ENCODE measurements at regions not wholly inside any gene's neighbourhood (a gene's known extent, or its start where the extent isn't known, plus 50 kb on each side); places are given as distances from the start of the nearest gene placed in this dataset.

DNA sequence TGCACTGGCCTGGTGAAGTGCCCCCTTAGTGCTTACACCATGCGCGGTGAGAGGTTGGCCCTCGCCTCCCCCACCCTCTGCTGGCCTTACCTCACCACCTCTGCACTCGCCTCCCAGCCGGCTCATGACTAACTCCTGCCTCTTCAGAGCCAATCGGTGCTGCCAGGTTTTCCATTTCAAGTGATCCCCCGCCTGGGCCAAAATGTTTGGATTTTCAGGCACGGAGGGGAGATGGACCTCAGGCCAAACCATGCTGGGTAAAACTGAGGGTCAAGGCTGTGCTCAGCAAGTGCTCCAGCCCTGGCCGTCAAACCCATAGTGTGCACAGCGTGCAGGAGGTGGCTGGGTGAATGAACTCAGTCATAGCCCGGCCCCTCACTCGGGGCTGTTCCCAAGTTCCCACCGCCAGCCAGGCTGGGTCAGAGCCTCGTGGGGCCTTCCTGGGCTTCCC lies 175.4 kb downstream of the SEC14L1 start:
- intact Hi-C loops (cut with DNase I; ENCODE audit: low total_unique reads): no loop called here
- H3K9me3 ChIP-seq: no peaks in the 10 kb centered on the region
- TF ChIP-seq CTCF (IDR thresholded peaks at IDR 0.05) (no peak), POLR2AphosphoS5 (IDR thresholded peaks at IDR 0.05) (peak in 1 of 3 donors; percentile 21)
- no peaks in the 10 kb centered on the region for H3K27me3 ChIP-seq
- H3K27ac ChIP-seq: peak overlapping the region in 3 of 4 donors; percentile 28 to 59 (median 39)
- DNase-seq: peak; percentile 16
- peaks cover 29 to 68% (median 51%) of the 10 kb centered on the region in 4 donors for H3K4me1 ChIP-seq
- in situ Hi-C loops (cut with MboI; ENCODE audit: low pct_ligation_motif_present in 1 of 4, low pct_unique_long_range_greater_than_20kb in 1 of 4, low sequenced_read_pairs in 3 of 4): no loop called here
- H3K36me3 ChIP-seq: no peaks in the 10 kb centered on the region
- WGBS, 2 donors (ENCODE audit: low coverage in 1 of 2): 72% methylated on average over 14 of the region's 14 CpGs; no CpG with 5 or more reads in 1 of the 2 donors
- H3K4me3 ChIP-seq: no peak overlapping the region

- Histone ChIP-seq H3K36me3 (no peaks in the 10 kb centered on the region), H3K4me3 (no peak overlapping the region), H3K4me1 (peaks cover 29 to 66% (median 51%) of the 10 kb centered on the region in 4 donors), H3K27ac (peak overlapping the region in 3 of 4 donors; percentile 28 to 59 (median 39)), H3K9me3 (no peaks in the 10 kb centered on the region), H3K27me3 (no peaks in the 10 kb centered on the region)
- DNase-seq: peak; percentile 4
- in situ Hi-C loops (cut with MboI; ENCODE audit: low pct_ligation_motif_present in 1 of 4, low pct_unique_long_range_greater_than_20kb in 1 of 4, low sequenced_read_pairs in 3 of 4) (no loop called here), intact Hi-C loops (cut with DNase I; ENCODE audit: low total_unique reads) (no loop called here)
- 94 to 100% methylated on average over 6 to 8 of the region's 8 CpGs for WGBS, 2 donors (ENCODE audit: low coverage in 1 of 2)
- TF ChIP-seq POLR2AphosphoS5 (IDR thresholded peaks at IDR 0.05): no peak
- no peak for TF ChIP-seq EP300 (IDR thresholded peaks at IDR 0.05; ENCODE audit: low read depth)
- TF ChIP-seq POLR2A (IDR thresholded peaks at IDR 0.05): no peak
- TF ChIP-seq CTCF (IDR thresholded peaks at IDR 0.05): no peak
Measured at GRCh38 chr17:77316651-77317050, 175.9 kb downstream of the SEC14L1 start.

DNA sequence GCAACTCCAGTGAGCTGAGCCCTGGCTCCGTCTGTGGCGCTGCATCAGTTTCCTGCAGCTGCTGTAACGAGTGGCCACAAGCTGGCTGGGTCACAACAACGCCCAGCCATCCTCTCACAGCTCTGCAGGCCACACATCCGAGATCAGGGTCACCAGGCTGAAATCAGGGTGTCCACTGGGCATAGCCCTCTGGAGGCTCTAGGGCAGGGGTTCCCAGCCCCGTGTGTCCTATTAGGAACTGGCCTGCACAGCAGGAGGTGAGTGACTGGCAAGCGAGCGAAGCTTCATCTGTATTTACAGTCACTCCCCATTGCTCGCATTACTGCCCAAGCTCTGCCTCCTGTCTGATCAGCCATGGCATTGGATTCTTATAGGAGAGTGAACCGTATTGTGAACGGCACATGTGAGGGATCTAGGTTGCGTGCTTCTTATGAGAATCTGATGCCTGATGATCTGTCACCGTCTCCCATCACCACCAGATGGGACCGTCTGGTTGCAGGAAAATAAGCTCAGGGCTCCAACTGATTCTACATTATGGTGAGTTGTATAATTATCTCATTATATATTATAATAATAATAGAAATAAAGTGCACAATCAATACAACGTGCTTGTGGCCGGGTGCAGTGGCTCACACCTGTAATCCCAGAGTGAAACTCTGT lies 176.5 kb downstream of the SEC14L1 start:
- in situ Hi-C loops (cut with MboI; ENCODE audit: low pct_ligation_motif_present in 1 of 4, low pct_unique_long_range_greater_than_20kb in 1 of 4, low sequenced_read_pairs in 3 of 4) (no loop called here), intact Hi-C loops (cut with DNase I; ENCODE audit: low total_unique reads) (no loop called here)
- Histone ChIP-seq H3K36me3 (no peaks in the 10 kb centered on the region), H3K4me3 (no peak overlapping the region), H3K9me3 (no peaks in the 10 kb centered on the region), H3K27ac (peak overlapping the region in 1 of 4 donors; percentile 28), H3K4me1 (peaks cover 29 to 66% (median 52%) of the 10 kb centered on the region in 4 donors), H3K27me3 (no peaks in the 10 kb centered on the region)
- DNase-seq: peak; percentile 6
- WGBS, 2 donors (ENCODE audit: low coverage in 1 of 2): 83% methylated on average over 16 of the region's 16 CpGs; no CpG with 5 or more reads in 1 of the 2 donors
- no peak for TF ChIP-seq CTCF (IDR thresholded peaks at IDR 0.05)
- TF ChIP-seq POLR2A (IDR thresholded peaks at IDR 0.05): no peak
- TF ChIP-seq POLR2AphosphoS5 (IDR thresholded peaks at IDR 0.05): no peak
- TF ChIP-seq EP300 (IDR thresholded peaks at IDR 0.05; ENCODE audit: low read depth): no peak

DNA sequence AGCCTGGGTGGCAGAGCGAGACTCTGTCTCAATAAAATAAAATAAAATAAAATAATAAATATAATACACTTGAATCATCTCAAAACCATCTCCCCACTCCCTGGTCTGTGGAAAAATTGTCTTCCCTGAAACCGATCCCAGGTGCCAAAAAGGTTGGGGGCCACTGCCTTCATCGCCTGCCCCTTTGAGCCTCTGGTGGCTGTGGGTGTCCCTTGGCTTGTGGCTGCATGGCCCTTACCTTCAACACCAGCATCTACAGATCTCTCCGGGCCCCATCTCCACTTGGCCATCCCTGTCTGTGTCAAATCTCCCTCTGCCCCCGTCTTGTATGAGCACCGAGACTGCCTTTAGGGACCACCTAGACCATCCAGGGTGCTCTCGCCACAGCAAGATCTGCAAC lies 177.3 kb downstream of the SEC14L1 start:
- Histone ChIP-seq H3K9me3 (no peaks in the 10 kb centered on the region), H3K27me3 (no peaks in the 10 kb centered on the region), H3K36me3 (no peaks in the 10 kb centered on the region), H3K4me1 (peaks cover 31 to 66% (median 53%) of the 10 kb centered on the region in 4 donors), H3K4me3 (no peak overlapping the region), H3K27ac (peak overlapping the region; percentile 87 to 91 (median 90))
- no peak for TF ChIP-seq POLR2AphosphoS5 (IDR thresholded peaks at IDR 0.05)
- no peak for TF ChIP-seq EP300 (IDR thresholded peaks at IDR 0.05; ENCODE audit: low read depth)
- TF ChIP-seq CTCF (IDR thresholded peaks at IDR 0.05): no peak
- intact Hi-C loops (cut with DNase I; ENCODE audit: low total_unique reads): no loop called here
- DNase-seq: peak; percentile 8
- in situ Hi-C loops (cut with MboI; ENCODE audit: low pct_ligation_motif_present in 1 of 4, low pct_unique_long_range_greater_than_20kb in 1 of 4, low sequenced_read_pairs in 3 of 4): no loop called here
- 94 to 100% methylated on average over 1 to 7 of the region's 7 CpGs for whole genome bisulfite sequencing, 2 donors (ENCODE audit: low coverage in 1 of 2)

All from transverse colon (tissue), 4 donors.